ENCODE measurements at regions not wholly inside any gene's neighbourhood (a gene's known extent, or its start where the extent isn't known, plus 50 kb on each side); places are given as distances from the start of the nearest gene placed in this dataset.

DNA sequence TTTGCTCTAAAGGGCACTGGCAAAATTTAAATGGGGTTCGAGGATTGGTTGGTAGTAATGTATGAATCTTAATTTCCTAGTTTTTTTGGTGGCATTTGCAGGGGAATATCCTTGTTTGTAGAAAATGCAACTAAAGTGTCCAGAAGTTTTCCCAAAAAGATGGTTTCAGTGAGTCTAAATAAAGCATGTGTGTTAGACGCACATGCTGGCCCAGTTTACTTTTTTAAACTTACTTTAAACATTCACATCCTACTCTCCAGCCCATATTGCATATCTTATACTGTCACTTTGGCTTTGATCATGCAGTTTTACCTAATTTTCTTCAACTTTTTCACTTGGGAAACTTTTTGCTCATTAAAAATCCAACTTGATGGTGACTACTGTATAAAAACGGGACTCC, 744.0 kb upstream of the CELF2 start:
- no peaks in the 10 kb centered on the region for H3K36me3 ChIP-seq
- no peaks in the 10 kb centered on the region for H3K79me2 ChIP-seq (ENCODE audit: low read depth)
- no peak overlapping the region for H3K27ac Mint-ChIP-seq
- no peaks in the 10 kb centered on the region for H3K27me3 Mint-ChIP-seq (ENCODE audit: insufficient read depth, low read depth)
- DNase-seq (ENCODE audit: low spot score): no peak
- no peaks in the 10 kb centered on the region for H3K4me1 ChIP-seq
- H3F3A ChIP-seq (ENCODE audit: low read depth): no peaks in the 10 kb centered on the region
- no peaks in the 10 kb centered on the region for H4K20me1 ChIP-seq (ENCODE audit: low read depth)
- no peak overlapping the region for H2AFZ ChIP-seq (replicated peaks)
- TF ChIP-seq EZH2phosphoT487 (IDR thresholded peaks at IDR 0.05) (no peak), EZH2 (IDR thresholded peaks at IDR 0.05) (no peak), CTCF (IDR thresholded peaks at IDR 0.05) (no peak)
- H3K4me2 ChIP-seq: no peak overlapping the region
- H3K27me3 ChIP-seq: no peaks in the 10 kb centered on the region
- H3K4me3 ChIP-seq: no peak overlapping the region
- H3K9me3 Mint-ChIP-seq: no peaks in the 10 kb centered on the region
- no peaks in the 10 kb centered on the region for H3K9me3 ChIP-seq (ENCODE audit: low read depth)
- H3K9ac ChIP-seq: no peak overlapping the region
- no peak overlapping the region for H3K27ac ChIP-seq
- peaks cover 3% of the 10 kb centered on the region for H3K4me1 Mint-ChIP-seq
- H3K36me3 Mint-ChIP-seq: no peaks in the 10 kb centered on the region
- H3K4me3 Mint-ChIP-seq: no peak overlapping the region

DNA sequence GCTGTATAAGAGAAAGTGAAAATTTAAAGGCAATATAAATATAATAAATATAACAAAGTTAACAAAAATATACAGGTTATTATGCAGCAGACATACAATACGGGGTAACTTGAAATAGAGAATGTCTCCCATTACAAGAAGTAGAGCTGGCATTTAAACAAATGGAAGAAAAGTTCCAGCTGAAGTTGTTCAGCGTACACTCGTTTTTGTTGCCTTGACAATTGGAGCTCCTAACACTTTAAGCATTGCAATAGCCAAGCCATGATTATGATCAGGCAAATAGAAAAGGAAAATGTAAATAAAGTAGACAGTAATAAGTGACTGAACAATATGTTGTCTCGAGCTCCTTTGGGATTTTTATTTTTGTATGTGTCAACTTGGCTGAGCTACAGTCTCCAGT, 737.8 kb upstream of the CELF2 start:
- TF ChIP-seq EZH2 (IDR thresholded peaks at IDR 0.05): no peak
- no peak for TF ChIP-seq CTCF (IDR thresholded peaks at IDR 0.05)
- TF ChIP-seq EZH2phosphoT487 (IDR thresholded peaks at IDR 0.05): no peak
- DNase-seq (ENCODE audit: low spot score): no peak
- H3K4me1 Mint-ChIP-seq: peaks cover 2% of the 10 kb centered on the region
- Histone ChIP-seq H4K20me1 (ENCODE audit: low read depth) (no peaks in the 10 kb centered on the region), H3K9ac (no peak overlapping the region), H3F3A (ENCODE audit: low read depth) (no peaks in the 10 kb centered on the region), H3K27me3 (no peaks in the 10 kb centered on the region), H3K36me3 (no peaks in the 10 kb centered on the region), H3K4me2 (no peak overlapping the region), H3K79me2 (ENCODE audit: low read depth) (no peaks in the 10 kb centered on the region), H3K4me3 (no peak overlapping the region), H3K27ac (no peak overlapping the region), H2AFZ (replicated peaks) (no peak overlapping the region), H3K9me3 (ENCODE audit: low read depth) (no peaks in the 10 kb centered on the region), H3K4me1 (no peaks in the 10 kb centered on the region)
- peaks cover 3% of the 10 kb centered on the region for H3K9me3 Mint-ChIP-seq
- no peaks in the 10 kb centered on the region for H3K36me3 Mint-ChIP-seq
- H3K4me3 Mint-ChIP-seq: no peak overlapping the region
- peaks cover 3% of the 10 kb centered on the region for H3K27me3 Mint-ChIP-seq (ENCODE audit: insufficient read depth, low read depth)
- H3K27ac Mint-ChIP-seq: no peak overlapping the region

GRCh38 chr10:10292501-10292900, 725.2 kb upstream of the CELF2 start:
- no peaks in the 10 kb centered on the region for H3K79me2 ChIP-seq (ENCODE audit: low read depth)
- peaks cover 9% of the 10 kb centered on the region for H3K9me3 Mint-ChIP-seq
- no peak overlapping the region for H3K4me3 ChIP-seq
- no peak overlapping the region for H3K27ac ChIP-seq
- peaks cover 38% of the 10 kb centered on the region for H3K4me1 ChIP-seq
- peaks cover 33% of the 10 kb centered on the region for H3F3A ChIP-seq (ENCODE audit: low read depth)
- no peak overlapping the region for H3K9ac ChIP-seq
- H3K4me3 Mint-ChIP-seq: no peak overlapping the region
- H3K27me3 Mint-ChIP-seq (ENCODE audit: insufficient read depth, low read depth): peaks cover 2% of the 10 kb centered on the region
- no peak for DNase-seq (ENCODE audit: low spot score)
- H3K36me3 Mint-ChIP-seq: no peaks in the 10 kb centered on the region
- no peaks in the 10 kb centered on the region for H3K27me3 ChIP-seq
- H3K4me2 ChIP-seq: peak overlapping the region; percentile 78
- TF ChIP-seq EZH2 (IDR thresholded peaks at IDR 0.05) (no peak), EZH2phosphoT487 (IDR thresholded peaks at IDR 0.05) (no peak), CTCF (IDR thresholded peaks at IDR 0.05) (no peak)
- no peaks in the 10 kb centered on the region for H4K20me1 ChIP-seq (ENCODE audit: low read depth)
- H3K36me3 ChIP-seq: no peaks in the 10 kb centered on the region
- H2AFZ ChIP-seq (replicated peaks): no peak overlapping the region
- no peaks in the 10 kb centered on the region for H3K9me3 ChIP-seq (ENCODE audit: low read depth)
- H3K27ac Mint-ChIP-seq: no peak overlapping the region
- peaks cover 13% of the 10 kb centered on the region for H3K4me1 Mint-ChIP-seq

Measured in neural progenitor cell (in vitro differentiated cells).